ENCODE measurements at regions not wholly inside any gene's neighbourhood (a gene's known extent, or its start where the extent isn't known, plus 50 kb on each side); places are given as distances from the start of the nearest gene placed in this dataset.

GRCh38 chr15:27635916-27636315 lies 463.2 kb downstream of the OCA2 start:
- H3K36me3 Mint-ChIP-seq, result no peaks in the 10 kb centered on the region
- POLR2A ChIA-PET, result no interaction called here

GRCh38 chr15:27628486-27628885 lies 470.6 kb downstream of the OCA2 start:
- H3K4me1 Mint-ChIP-seq, result no peaks in the 10 kb centered on the region
- DNase-seq (no peak), ATAC-seq (no peak)
- no peaks in the 10 kb centered on the region for H3K27me3 Mint-ChIP-seq
- no peak overlapping the region for H3K27ac Mint-ChIP-seq
- H3K9me3 Mint-ChIP-seq, result peaks cover 14 to 43% (median 29%) of the 10 kb centered on the region in 9 donors
- H3K36me3 Mint-ChIP-seq, result peaks cover 0 to 18% (median 2%) of the 10 kb centered on the region in 3 donors
- no peak overlapping the region for H3K4me3 Mint-ChIP-seq
- POLR2A ChIA-PET, result no interaction called here

More at GRCh38 chr15:27635916-27636315, 463.2 kb downstream of the OCA2 start:
- peaks cover 0 to 30% (median 10%) of the 10 kb centered on the region in 9 donors for H3K9me3 Mint-ChIP-seq
- no peak overlapping the region for H3K4me3 Mint-ChIP-seq
- no peak overlapping the region for H3K27ac Mint-ChIP-seq
- peaks cover 0 to 3% (median 0%) of the 10 kb centered on the region in 5 donors for H3K27me3 Mint-ChIP-seq
- no peak for DNase-seq
- H3K4me1 Mint-ChIP-seq, result no peaks in the 10 kb centered on the region
- ATAC-seq, result no peak

GRCh38 chr15:27627623-27628022 lies 471.5 kb downstream of the OCA2 start:
- no peak overlapping the region for H3K27ac Mint-ChIP-seq
- DNase-seq (no peak), ATAC-seq (no peak)
- H3K4me1 Mint-ChIP-seq, result no peaks in the 10 kb centered on the region
- peaks cover 0 to 8% (median 0%) of the 10 kb centered on the region in 5 donors for H3K27me3 Mint-ChIP-seq
- H3K9me3 Mint-ChIP-seq, result peaks cover 14 to 52% (median 35%) of the 10 kb centered on the region in 9 donors
- POLR2A ChIA-PET, result no interaction called here
- H3K4me3 Mint-ChIP-seq, result no peak overlapping the region
- peaks cover 0 to 18% (median 2%) of the 10 kb centered on the region in 3 donors for H3K36me3 Mint-ChIP-seq

GRCh38 chr15:27623560-27624305 lies 475.4 kb downstream of the OCA2 start:
- H3K27ac Mint-ChIP-seq, result no peak overlapping the region
- H3K9me3 Mint-ChIP-seq, result peaks cover 11 to 51% (median 29%) of the 10 kb centered on the region in 9 donors
- H3K27me3 Mint-ChIP-seq, result peaks cover 0 to 10% (median 0%) of the 10 kb centered on the region in 5 donors
- no peak for ATAC-seq
- no peak overlapping the region for H3K4me3 Mint-ChIP-seq
- POLR2A ChIA-PET, result no interaction called here
- DNase-seq, result no peak
- peaks cover 0 to 18% (median 2%) of the 10 kb centered on the region in 3 donors for H3K36me3 Mint-ChIP-seq
- no peaks in the 10 kb centered on the region for H3K4me1 Mint-ChIP-seq

GRCh38 chr15:27623149-27623548 lies 476.0 kb downstream of the OCA2 start:
- ATAC-seq (no peak), DNase-seq (no peak)
- no peak overlapping the region for H3K4me3 Mint-ChIP-seq
- H3K27ac Mint-ChIP-seq, result no peak overlapping the region
- H3K4me1 Mint-ChIP-seq, result no peaks in the 10 kb centered on the region
- H3K36me3 Mint-ChIP-seq, result peaks cover 0 to 14% (median 0%) of the 10 kb centered on the region in 3 donors
- H3K9me3 Mint-ChIP-seq, result peaks cover 7 to 45% (median 26%) of the 10 kb centered on the region in 9 donors
- peaks cover 0 to 10% (median 0%) of the 10 kb centered on the region in 5 donors for H3K27me3 Mint-ChIP-seq
- POLR2A ChIA-PET, result no interaction called here

- H3K4me3 Mint-ChIP-seq, result no peak overlapping the region
- ATAC-seq (no peak), DNase-seq (no peak)
- H3K9me3 Mint-ChIP-seq, result peaks cover 6 to 37% (median 22%) of the 10 kb centered on the region in 9 donors
- H3K27me3 Mint-ChIP-seq, result peaks cover 0 to 10% (median 0%) of the 10 kb centered on the region in 5 donors
- POLR2A ChIA-PET, result no interaction called here
- no peak overlapping the region for H3K27ac Mint-ChIP-seq
- peaks cover 0 to 6% (median 0%) of the 10 kb centered on the region in 3 donors for H3K36me3 Mint-ChIP-seq
- no peaks in the 10 kb centered on the region for H3K4me1 Mint-ChIP-seq
These were observed 476.7 kb downstream of the OCA2 start for GRCh38 chr15:27622371-27622770.

- POLR2A ChIA-PET, result no interaction called here
- DNase-seq (no peak), ATAC-seq (no peak)
- no peak overlapping the region for H3K4me3 Mint-ChIP-seq
- peaks cover 2 to 31% (median 14%) of the 10 kb centered on the region in 9 donors for H3K9me3 Mint-ChIP-seq
- no peaks in the 10 kb centered on the region for H3K36me3 Mint-ChIP-seq
- peaks cover 0 to 10% (median 0%) of the 10 kb centered on the region in 5 donors for H3K27me3 Mint-ChIP-seq
- H3K27ac Mint-ChIP-seq, result no peak overlapping the region
- no peaks in the 10 kb centered on the region for H3K4me1 Mint-ChIP-seq
These were observed 479.9 kb downstream of the OCA2 start for GRCh38 chr15:27619204-27619603.

GRCh38 chr15:27617013-27617412 lies 482.1 kb downstream of the OCA2 start:
- Mint-ChIP-seq H3K36me3 (no peaks in the 10 kb centered on the region), H3K4me1 (no peaks in the 10 kb centered on the region), H3K4me3 (no peak overlapping the region), H3K27ac (no peak overlapping the region), H3K9me3 (peaks cover 2 to 19% (median 5%) of the 10 kb centered on the region in 9 donors), H3K27me3 (peaks cover 0 to 1% (median 0%) of the 10 kb centered on the region in 5 donors)
- POLR2A ChIA-PET, result no interaction called here
- DNase-seq, result no peak
- no peak for ATAC-seq

- POLR2A ChIA-PET, result no interaction called here
- no peaks in the 10 kb centered on the region for H3K4me1 Mint-ChIP-seq
- DNase-seq (no peak), ATAC-seq (no peak)
- peaks cover 0 to 1% (median 0%) of the 10 kb centered on the region in 5 donors for H3K27me3 Mint-ChIP-seq
- peaks cover 0 to 26% (median 6%) of the 10 kb centered on the region in 9 donors for H3K9me3 Mint-ChIP-seq
- no peak overlapping the region for H3K4me3 Mint-ChIP-seq
- H3K36me3 Mint-ChIP-seq, result peaks cover 0 to 2% (median 0%) of the 10 kb centered on the region in 3 donors
- no peak overlapping the region for H3K27ac Mint-ChIP-seq
These were observed 490.9 kb downstream of the OCA2 start for GRCh38 chr15:27608248-27608647.

GRCh38 chr15:27601239-27601960 lies 497.7 kb downstream of the OCA2 start:
- no peaks in the 10 kb centered on the region for H3K36me3 Mint-ChIP-seq
- POLR2A ChIA-PET, result no interaction called here
- peaks cover 0 to 10% (median 0%) of the 10 kb centered on the region in 5 donors for H3K27me3 Mint-ChIP-seq
- no peaks in the 10 kb centered on the region for H3K4me1 Mint-ChIP-seq
- H3K9me3 Mint-ChIP-seq, result peaks cover 4 to 25% (median 9%) of the 10 kb centered on the region in 9 donors
- H3K4me3 Mint-ChIP-seq, result no peak overlapping the region
- no peak for ATAC-seq
- DNase-seq, result no peak
- H3K27ac Mint-ChIP-seq, result no peak overlapping the region

- POLR2A ChIA-PET, result no interaction called here
- Mint-ChIP-seq H3K4me1 (no peaks in the 10 kb centered on the region), H3K36me3 (no peaks in the 10 kb centered on the region), H3K27ac (no peak overlapping the region), H3K27me3 (peaks cover 0 to 10% (median 0%) of the 10 kb centered on the region in 5 donors), H3K4me3 (no peak overlapping the region), H3K9me3 (peaks cover 0 to 17% (median 7%) of the 10 kb centered on the region in 9 donors)
- DNase-seq (no peak), ATAC-seq (no peak)
These were observed 500.1 kb downstream of the OCA2 start for GRCh38 chr15:27599034-27599433.

GRCh38 chr15:27598251-27599009 lies 500.7 kb downstream of the OCA2 start:
- H3K27ac Mint-ChIP-seq, result no peak overlapping the region
- H3K4me3 Mint-ChIP-seq, result no peak overlapping the region
- DNase-seq, result no peak
- H3K36me3 Mint-ChIP-seq, result no peaks in the 10 kb centered on the region
- peaks cover 0 to 10% (median 0%) of the 10 kb centered on the region in 5 donors for H3K27me3 Mint-ChIP-seq
- peaks cover 0 to 15% (median 7%) of the 10 kb centered on the region in 9 donors for H3K9me3 Mint-ChIP-seq
- H3K4me1 Mint-ChIP-seq, result no peaks in the 10 kb centered on the region
- ATAC-seq, result no peak
- POLR2A ChIA-PET, result no interaction called here

All from naive thymus-derived CD8-positive, alpha-beta T cell (primary cell).